Keratinocyte (primary cell): ENCODE measurements at regions not wholly inside any gene's neighbourhood (a gene's known extent, or its start where the extent isn't known, plus 50 kb on each side); places are given as distances from the start of the nearest gene placed in this dataset.

Experiments used
- DNase-seq: peaks from one replicate; pipeline ENCODE4 v3.0.0-alpha.2; 2011; ENCODE audit warnings: low read depth, missing footprints, low spot score
- FAIRE-seq: peaks from 2 replicates; lab custom pipeline; 2011; peaks lifted over from hg19 to GRCh38; lab: Jason Lieb, UNC
- H2AFZ ChIP-seq: 2 replicates; pipeline ENCODE4 v1.6.0; 2012; ENCODE audit warnings: low read length, control low read depth, inconsistent platforms; ENCODE audit not compliant: control insufficient read depth
- H3K27ac ChIP-seq: 2 replicates; pipeline ENCODE4 v1.5.1; 2011; ENCODE audit warnings: low read length; ENCODE audit not compliant: control insufficient read depth, insufficient read depth
- H3K27me3 ChIP-seq: 3 replicates; pipeline ENCODE4 v1.6.0; 2011; ENCODE audit warnings: low read length; ENCODE audit not compliant: control insufficient read depth, insufficient read depth; ENCODE audit errors: extremely low read depth
- H3K36me3 ChIP-seq, 2 experiments: 2 replicates in 1 of 2; 3 replicates in 1 of 2; pipeline ENCODE4 v1.5.1; 2011; ENCODE audit warnings: low read length in 2 of 2, mild to moderate bottlenecking in 1 of 2; ENCODE audit not compliant: control insufficient read depth in 2 of 2, insufficient read depth in 2 of 2; ENCODE audit errors: extremely low read depth in 1 of 2
- H3K4me1 ChIP-seq: 3 replicates; pipeline ENCODE4 v1.5.1; 2011; ENCODE audit warnings: low read length; ENCODE audit not compliant: control insufficient read depth, insufficient read depth; ENCODE audit errors: extremely low read depth
- H3K4me2 ChIP-seq: 3 replicates; pipeline ENCODE4 v1.6.0; 2011; ENCODE audit warnings: low read depth, low read length; ENCODE audit not compliant: control insufficient read depth, insufficient read depth; ENCODE audit errors: extremely low read depth
- H3K4me3 ChIP-seq, 3 experiments: fragments of 200-600 bp in 1 of 3; sonication (generic) in 1 of 3; 2 replicates in 2 of 3; 3 replicates in 1 of 3; pipeline ENCODE4 v1.5.1; 2011 to 2016; ENCODE audit warnings: low read length in 3 of 3, mild to moderate bottlenecking in 3 of 3, control low read depth in 2 of 3, inconsistent platforms in 1 of 3, low read depth in 1 of 3, mixed read lengths in 1 of 3, mixed run types in 1 of 3, moderate library complexity in 1 of 3; ENCODE audit not compliant: control insufficient read depth in 2 of 3, insufficient read depth in 2 of 3; ENCODE audit errors: extremely low read depth in 1 of 3
- H3K79me2 ChIP-seq: 2 replicates; pipeline ENCODE4 v1.6.0; 2012; ENCODE audit warnings: low read length; ENCODE audit not compliant: control insufficient read depth, insufficient read depth
- H3K9ac ChIP-seq: 3 replicates; pipeline ENCODE4 v1.6.0; 2011; ENCODE audit warnings: low read length; ENCODE audit not compliant: control insufficient read depth, insufficient read depth; ENCODE audit errors: extremely low read depth
- H3K9me1 ChIP-seq: 3 replicates; pipeline ENCODE4 v1.6.0; 2011; ENCODE audit warnings: low read length; ENCODE audit not compliant: control insufficient read depth, insufficient read depth; ENCODE audit errors: extremely low read depth
- H3K9me3 ChIP-seq: 2 replicates; pipeline ENCODE4 v1.5.1; 2012; ENCODE audit warnings: low read depth, low read length; ENCODE audit not compliant: control insufficient read depth
- H4K20me1 ChIP-seq: 3 replicates; pipeline ENCODE4 v1.6.0; 2011; ENCODE audit warnings: low read length; ENCODE audit not compliant: control insufficient read depth, insufficient read depth; ENCODE audit errors: extremely low read depth
- CTCF ChIP-seq, 3 experiments: IDR thresholded peaks in 1 of 3; conservative IDR thresholded peaks in 1 of 3; optimal IDR thresholded peaks in 1 of 3; 2 replicates in 2 of 3; 3 replicates in 1 of 3; pipeline versions ENCODE3 to v1.5.1; 2011; ENCODE audit warnings: low read length in 3 of 3, mild to moderate bottlenecking in 3 of 3, moderate library complexity in 2 of 3, control low read depth in 1 of 3, inconsistent platforms in 1 of 3; ENCODE audit not compliant: insufficient read depth in 2 of 3; ENCODE audit errors: extremely low read depth in 1 of 3
- EZH2 ChIP-seq: IDR thresholded peaks from one replicate; pipeline ENCODE4 v1.6.1; 2012; ENCODE audit warnings: inconsistent platforms, mild to moderate bottlenecking, low read length, moderate library complexity
- dilution Hi-C: fragments of 300-500 bp; cut with MboI; formaldehyde crosslinking; loops from one replicate; pipeline ENCODE4 v1.7.0; 2020; ENCODE audit warnings: low sequenced_read_pairs; ENCODE audit not compliant: extremely low pct_ligation_motif_present

- H3K9ac ChIP-seq = no peak overlapping the region
- no peak overlapping the region for H3K4me2 ChIP-seq
- no peaks in the 10 kb centered on the region for H3K27me3 ChIP-seq
- no peak for FAIRE-seq
- TF ChIP-seq EZH2 (no peak), CTCF (optimal IDR thresholded peaks at IDR 0.05 in 1 of 3, IDR thresholded peaks at IDR 0.05 in 1 of 3, conservative IDR thresholded peaks at IDR 0.05 in 1 of 3; ENCODE audit: extremely low read depth in 1 of 3, insufficient read depth in 2 of 3, low read length in 3 of 3) (no peak)
- dilution Hi-C loops = no loop called here
- H2AFZ ChIP-seq = no peak overlapping the region
- H3K4me1 ChIP-seq = peaks cover 20% of the 10 kb centered on the region
- no peaks in the 10 kb centered on the region for H3K36me3 ChIP-seq
- H3K4me3 ChIP-seq = no peak overlapping the region
- H3K27ac ChIP-seq = no peak overlapping the region
- DNase-seq = no peak
- no peaks in the 10 kb centered on the region for H3K9me1 ChIP-seq
- no peaks in the 10 kb centered on the region for H4K20me1 ChIP-seq
- H3K9me3 ChIP-seq = peaks cover 2% of the 10 kb centered on the region
- H3K79me2 ChIP-seq = no peaks in the 10 kb centered on the region
These were observed 413.8 kb downstream of the FBXO15 start for GRCh38 chr18:73733806-73734314.

- Histone ChIP-seq H3K4me1 (peaks cover 16% of the 10 kb centered on the region), H4K20me1 (no peaks in the 10 kb centered on the region), H3K4me2 (no peak overlapping the region), H3K79me2 (no peaks in the 10 kb centered on the region), H3K36me3 (no peaks in the 10 kb centered on the region), H3K9ac (no peak overlapping the region), H3K4me3 (no peak overlapping the region), H3K9me3 (peaks cover 2% of the 10 kb centered on the region), H3K27me3 (no peaks in the 10 kb centered on the region), H3K27ac (no peak overlapping the region), H3K9me1 (no peaks in the 10 kb centered on the region), H2AFZ (no peak overlapping the region)
- dilution Hi-C loops = no loop called here
- DNase-seq (no peak), FAIRE-seq (no peak)
- TF ChIP-seq CTCF (optimal IDR thresholded peaks at IDR 0.05 in 1 of 3, IDR thresholded peaks at IDR 0.05 in 1 of 3, conservative IDR thresholded peaks at IDR 0.05 in 1 of 3; ENCODE audit: extremely low read depth in 1 of 3, insufficient read depth in 2 of 3, low read length in 3 of 3) (no peak), EZH2 (no peak)
These were observed 414.3 kb downstream of the FBXO15 start for GRCh38 chr18:73733376-73733775.
